IMR-90 (cell line): ENCODE measurements at regions not wholly inside any gene's neighbourhood (a gene's known extent, or its start where the extent isn't known, plus 50 kb on each side); places are given as distances from the start of the nearest gene placed in this dataset.
"Not testable (repeated sequence)": the region's sequence is repeated elsewhere in the genome, so short reads cannot be mapped to it uniquely, and the experiment has no call there.

Source experiments
- BHLHE40 ChIP-seq: fragments of 150-350 bp; IDR thresholded peaks from 2 replicates; pipeline ENCODE4 v1.6.1; 2016; ENCODE audit warnings: mild to moderate bottlenecking, low read depth, low read length
- CEBPB ChIP-seq: IDR thresholded peaks from 2 replicates; pipeline ENCODE4 v1.6.1; 2012; ENCODE audit warnings: low read depth, low read length, improper control_type of control experiment
- CTCF ChIP-seq: conservative IDR thresholded peaks from 2 replicates; pipeline ENCODE4 v1.5.1; 2012; ENCODE audit warnings: mild to moderate bottlenecking, low read depth, low read length, improper control_type of control experiment
- ELK1 ChIP-seq: fragments of 150-350 bp; IDR thresholded peaks from 2 replicates; pipeline ENCODE4 v1.6.1; 2016; ENCODE audit warnings: low read depth, mild to moderate bottlenecking, low read length, moderate library complexity, borderline replicate concordance
- MAZ ChIP-seq: IDR thresholded peaks from 2 replicates; pipeline ENCODE4 v1.6.1; 2012; ENCODE audit warnings: low read depth, mild to moderate bottlenecking, low read length, improper control_type of control experiment, moderate library complexity, borderline replicate concordance
- MXI1 ChIP-seq: IDR thresholded peaks from 2 replicates; pipeline ENCODE4 v1.6.1; 2012; ENCODE audit warnings: low read depth, mild to moderate bottlenecking, low read length, moderate library complexity, borderline replicate concordance
- POLR2A ChIP-seq: IDR thresholded peaks from 2 replicates; pipeline ENCODE4 v1.6.1; 2012; ENCODE audit warnings: mild to moderate bottlenecking, low read depth, low read length
- RCOR1 ChIP-seq: IDR thresholded peaks from 2 replicates; pipeline ENCODE4 v1.6.1; 2012; ENCODE audit warnings: mild to moderate bottlenecking, low read length, improper control_type of control experiment; ENCODE audit not compliant: insufficient replicate concordance
- RFX5 ChIP-seq: IDR thresholded peaks from 2 replicates; pipeline ENCODE4 v1.8.0; 2012; ENCODE audit warnings: low read depth, mild to moderate bottlenecking, low read length, moderate library complexity

GRCh38 chr1:30097851-30098250 lies 625.5 kb downstream of the MATN1 start:
- TF ChIP-seq CTCF, POLR2A, BHLHE40, RCOR1, CEBPB, RFX5, MXI1, MAZ, ELK1: not testable (repeated sequence)
